GM21529 (cell line): ENCODE measurements at regions not wholly inside any gene's neighbourhood (a gene's known extent, or its start where the extent isn't known, plus 50 kb on each side); places are given as distances from the start of the nearest gene placed in this dataset.
A peak's percentile ranks its signal among the peaks of the same experiment; 100 is the strongest.

ENCODE experiments used
- ATAC-seq: cut with Tn5 transposase; IDR thresholded peaks from one replicate; pipeline ENCODE4 v1.9.1; 2021; ENCODE audit not compliant: unreplicated experiment

- no peak for ATAC-seq
These were observed 180.0 kb downstream of the TBXT start for GRCh38 chr6:165987483-165988301.

GRCh38 chr6:165986914-165987482 lies 180.7 kb downstream of the TBXT start:
- ATAC-seq: no peak

- no peak for ATAC-seq
These were observed 181.2 kb downstream of the TBXT start for GRCh38 chr6:165986311-165986913.

GRCh38 chr6:165985806-165986299 lies 181.8 kb downstream of the TBXT start:
- ATAC-seq: no peak

GRCh38 chr6:165985281-165985805 lies 182.3 kb downstream of the TBXT start:
- ATAC-seq: no peak

- no peak for ATAC-seq
These were observed 182.8 kb downstream of the TBXT start for GRCh38 chr6:165984729-165985275.

GRCh38 chr6:165983112-165984072 lies 184.3 kb downstream of the TBXT start:
- no peak for ATAC-seq

- no peak for ATAC-seq
These were observed 189.2 kb downstream of the TBXT start for GRCh38 chr6:165978476-165978875.

- ATAC-seq: no peak
These were observed 191.0 kb downstream of the TBXT start for GRCh38 chr6:165976684-165977083.

GRCh38 chr6:165974817-165975216 lies 192.8 kb downstream of the TBXT start:
- ATAC-seq: no peak

- no peak for ATAC-seq
These were observed 194.2 kb downstream of the TBXT start for GRCh38 chr6:165973473-165973872.

- no peak for ATAC-seq
These were observed 195.4 kb downstream of the TBXT start for GRCh38 chr6:165972139-165972802.

- no peak for ATAC-seq
These were observed 196.4 kb downstream of the TBXT start for GRCh38 chr6:165971202-165971601.

- no peak for ATAC-seq
These were observed 197.7 kb downstream of the TBXT start for GRCh38 chr6:165970001-165970400.

GRCh38 chr6:165969184-165969583 lies 198.5 kb downstream of the TBXT start:
- no peak for ATAC-seq

- no peak for ATAC-seq
These were observed 199.2 kb downstream of the TBXT start for GRCh38 chr6:165968408-165968807.

GRCh38 chr6:165967810-165968407 lies 199.7 kb downstream of the TBXT start:
- peak; percentile 57 for ATAC-seq

GRCh38 chr6:165963750-165964149 lies 203.9 kb downstream of the TBXT start:
- ATAC-seq: no peak

- no peak for ATAC-seq
These were observed 205.3 kb downstream of the TBXT start for GRCh38 chr6:165962366-165962765.
